IMR-90 (cell line): ENCODE measurements at regions not wholly inside any gene's neighbourhood (a gene's known extent, or its start where the extent isn't known, plus 50 kb on each side); places are given as distances from the start of the nearest gene placed in this dataset.

Experiments used
- ATAC-seq: fragments of 200-7000 bp; cut with Tn5 transposase; 2 replicates; pipeline ENCODE4 v1.9.1; 2020; ENCODE audit warnings: low read depth, mild to moderate bottlenecking, moderate library complexity
- BruUV-seq: library from RNA; stranded (reverse); fragments of 400-500 nt; replicated peaks from 2 replicates; lab custom pipeline; 2021; lab: Mats Ljungman, UMichigan
- CTCF ChIA-PET: fragments of 300-600 bp; formaldehyde crosslinking; extraction: SDS; loops from one replicate; lab custom pipeline; 2021; ENCODE audit warnings: antibody characterized with exemption; lab: Yijun Ruan, JAX
- POLR2A ChIA-PET: fragments of 300-600 bp; sonication (Branson Sonifier 250); formaldehyde crosslinking; loops from one replicate; lab custom pipeline; 2022; ENCODE audit warnings: antibody characterized with exemption; ENCODE audit not compliant: unreplicated experiment; lab: Charles Lee
- DNase-seq: peaks from one replicate; pipeline ENCODE4 v3.0.0; 2013
- H2AFZ ChIP-seq: replicated peaks from 2 replicates; pipeline ENCODE3; 2013; ENCODE audit warnings: low read length, mild to moderate bottlenecking; ENCODE audit not compliant: poor library complexity
- H2AK5ac ChIP-seq: 2 replicates; pipeline ENCODE4 v1.6.1; 2013; ENCODE audit warnings: low read depth, low read length, inconsistent platforms
- H2AK9ac ChIP-seq: replicated peaks from 2 replicates; pipeline ENCODE3; 2013; ENCODE audit warnings: mild to moderate bottlenecking, low read depth, low read length, moderate library complexity; ENCODE audit not compliant: poor library complexity
- H2BK120ac ChIP-seq: 2 replicates; pipeline ENCODE4 v1.6.1; 2013; ENCODE audit warnings: low read depth, low read length, inconsistent platforms
- H2BK15ac ChIP-seq: 3 replicates; pipeline ENCODE4 v1.6.1; 2013; ENCODE audit warnings: low read depth, low read length, inconsistent platforms
- H2BK20ac ChIP-seq: 2 replicates; pipeline ENCODE4 v1.6.1; 2013; ENCODE audit warnings: low read depth, mild to moderate bottlenecking, inconsistent platforms, low read length, moderate library complexity
- H2BK5ac ChIP-seq: 2 replicates; pipeline ENCODE4 v1.6.1; 2013; ENCODE audit warnings: mild to moderate bottlenecking, low read depth, low read length, inconsistent platforms; ENCODE audit not compliant: poor library complexity, severe bottlenecking
- H3K14ac ChIP-seq: replicated peaks from 2 replicates; pipeline ENCODE4 v1.6.1; 2013; ENCODE audit warnings: low read depth, low read length, inconsistent platforms
- H3K18ac ChIP-seq: 2 replicates; pipeline ENCODE4 v1.6.1; 2013; ENCODE audit warnings: low read depth, low read length, control low read depth
- H3K23ac ChIP-seq: 2 replicates; pipeline ENCODE4 v1.6.1; 2013; ENCODE audit warnings: low read depth, low read length, inconsistent platforms
- H3K27ac ChIP-seq: 2 replicates; pipeline ENCODE4 v1.5.1; 2013; ENCODE audit warnings: mild to moderate bottlenecking, control low read depth, low read length; ENCODE audit not compliant: insufficient read depth
- H3K27me3 ChIP-seq: 2 replicates; pipeline ENCODE4 v1.6.1; 2013; ENCODE audit warnings: low read length; ENCODE audit not compliant: control insufficient read depth, insufficient read depth
- H3K36me3 ChIP-seq: 2 replicates; pipeline ENCODE4 v1.6.1; 2013; ENCODE audit warnings: low read length, mixed read lengths; ENCODE audit not compliant: control insufficient read depth, insufficient read depth
- H3K4ac ChIP-seq: 2 replicates; pipeline ENCODE4 v1.6.1; 2013; ENCODE audit warnings: low read depth, low read length, inconsistent platforms
- H3K4me1 ChIP-seq: 2 replicates; pipeline ENCODE4 v1.6.1; 2013; ENCODE audit warnings: low read length, mixed read lengths; ENCODE audit not compliant: control insufficient read depth, insufficient read depth
- H3K4me2 ChIP-seq: 2 replicates; pipeline ENCODE4 v1.6.1; 2013; ENCODE audit warnings: low read depth, mild to moderate bottlenecking, control low read depth, low read length, moderate library complexity
- H3K4me3 ChIP-seq: 2 replicates; pipeline ENCODE4 v1.5.1; 2013; ENCODE audit warnings: low read depth, mild to moderate bottlenecking, control low read depth, low read length, moderate library complexity; ENCODE audit not compliant: insufficient read depth
- H3K56ac ChIP-seq: 2 replicates; pipeline ENCODE4 v1.6.1; 2013; ENCODE audit warnings: low read length, inconsistent platforms; ENCODE audit not compliant: insufficient read depth; ENCODE audit errors: extremely low read depth
- H3K79me1 ChIP-seq, 2 experiments: 2 replicates each; pipeline ENCODE4 v1.6.1; 2013; ENCODE audit warnings: low read length in 2 of 2, inconsistent platforms in 1 of 2, low read depth in 1 of 2
- H3K9ac ChIP-seq: 2 replicates; pipeline ENCODE4 v1.6.1; 2013; ENCODE audit warnings: low read depth, low read length, control low read depth
- H3K9me1 ChIP-seq: 2 replicates; pipeline ENCODE4 v1.6.1; 2013; ENCODE audit warnings: low read length, inconsistent platforms; ENCODE audit not compliant: insufficient read depth
- H3K9me3 ChIP-seq: 2 replicates; pipeline ENCODE4 v1.6.1; 2013; ENCODE audit warnings: low read length; ENCODE audit not compliant: control insufficient read depth, insufficient read depth
- H4K20me1 ChIP-seq: 2 replicates; pipeline ENCODE4 v1.6.1; 2013; ENCODE audit warnings: low read length, inconsistent platforms; ENCODE audit not compliant: insufficient read depth
- H4K5ac ChIP-seq: 2 replicates; pipeline ENCODE4 v1.6.1; 2013; ENCODE audit warnings: mild to moderate bottlenecking, low read depth, low read length, control low read depth
- H4K8ac ChIP-seq, 2 experiments: 2 replicates each; pipeline ENCODE4 v1.6.1; 2013; ENCODE audit warnings: low read depth in 2 of 2, low read length in 2 of 2, control low read depth in 1 of 2, inconsistent platforms in 1 of 2
- H4K91ac ChIP-seq: 2 replicates; pipeline ENCODE4 v1.6.1; 2013; ENCODE audit warnings: low read depth, low read length, inconsistent platforms; ENCODE audit not compliant: insufficient read depth
- CHD1 ChIP-seq: IDR thresholded peaks from 2 replicates; pipeline ENCODE4 v1.6.1; 2012; ENCODE audit warnings: low read depth, low read length, improper control_type of control experiment
- CTCF ChIP-seq: conservative IDR thresholded peaks from 2 replicates; pipeline ENCODE4 v1.5.1; 2012; ENCODE audit warnings: mild to moderate bottlenecking, low read depth, low read length, improper control_type of control experiment
- ELK1 ChIP-seq: fragments of 150-350 bp; IDR thresholded peaks from 2 replicates; pipeline ENCODE4 v1.6.1; 2016; ENCODE audit warnings: low read depth, mild to moderate bottlenecking, low read length, moderate library complexity, borderline replicate concordance
- FOS ChIP-seq: fragments of 150-350 bp; IDR thresholded peaks from 2 replicates; pipeline ENCODE4 v1.6.1; 2016; ENCODE audit warnings: low read depth, low read length
- MAFK ChIP-seq: IDR thresholded peaks from 2 replicates; pipeline ENCODE4 v1.6.1; 2012; ENCODE audit warnings: low read depth, low read length, improper control_type of control experiment
- MAZ ChIP-seq: IDR thresholded peaks from 2 replicates; pipeline ENCODE4 v1.6.1; 2012; ENCODE audit warnings: low read depth, mild to moderate bottlenecking, low read length, improper control_type of control experiment, moderate library complexity, borderline replicate concordance
- MXI1 ChIP-seq: IDR thresholded peaks from 2 replicates; pipeline ENCODE4 v1.6.1; 2012; ENCODE audit warnings: low read depth, mild to moderate bottlenecking, low read length, moderate library complexity, borderline replicate concordance
- RFX5 ChIP-seq: IDR thresholded peaks from 2 replicates; pipeline ENCODE4 v1.8.0; 2012; ENCODE audit warnings: low read depth, mild to moderate bottlenecking, low read length, moderate library complexity
- SMC3 ChIP-seq: fragments of 150-350 bp; IDR thresholded peaks from 2 replicates; pipeline ENCODE4 v1.6.1; 2016; ENCODE audit warnings: low read depth, mild to moderate bottlenecking, antibody characterized with exemption, low read length, moderate library complexity
- USF2 ChIP-seq: fragments of 150-350 bp; IDR thresholded peaks from 2 replicates; pipeline ENCODE4 v1.6.1; 2017; ENCODE audit warnings: mild to moderate bottlenecking, antibody characterized with exemption, low read length, low read depth
- dilution Hi-C: fragments of 300-500 bp; cut with HindIII; formaldehyde crosslinking; loops from one replicate; pipeline ENCODE4 v1.14.3; 2018; ENCODE audit warnings: low sequenced_read_pairs; ENCODE audit not compliant: unreplicated experiment
- in situ Hi-C: fragments of 300-500 bp; cut with MboI; formaldehyde crosslinking; loops from 3 replicates; pipeline ENCODE4 v1.14.3; 2019; ENCODE audit warnings: low sequenced_read_pairs, inconsistent platforms, mixed read lengths
- intact Hi-C: fragments of 100-400 bp; cut with micrococcal nuclease; formaldehyde crosslinking; loops from 2 replicates; pipeline ENCODE4 v1.10.0; 2022

- Histone ChIP-seq H3K56ac (no peak overlapping the region), H3K14ac (no peak overlapping the region), H3K23ac (no peak overlapping the region), H3K18ac (no peak overlapping the region), H3K4me2 (no peak overlapping the region), H3K4me1 (no peaks in the 10 kb centered on the region), H3K9me1 (no peaks in the 10 kb centered on the region), H2AFZ (no peak overlapping the region), H3K27me3 (no peaks in the 10 kb centered on the region), H3K4ac (no peak overlapping the region), H2BK20ac (no peak overlapping the region), H4K20me1 (no peaks in the 10 kb centered on the region), H2AK9ac (no peak overlapping the region), H2BK15ac (no peak overlapping the region), H3K79me1 (no peaks in the 10 kb centered on the region), H2BK5ac (no peak overlapping the region), H3K27ac (no peak overlapping the region), H3K4me3 (no peak overlapping the region), H3K9ac (no peak overlapping the region), H3K9me3 (no peaks in the 10 kb centered on the region), H4K91ac (no peak overlapping the region), H3K36me3 (no peaks in the 10 kb centered on the region), H4K5ac (no peak overlapping the region), H4K8ac (no peak overlapping the region), H2BK120ac (no peak overlapping the region), H2AK5ac (no peak overlapping the region)
- DNase-seq, result no peak
- POLR2A ChIA-PET, result no interaction called here
- BruUV-seq, result no TSS peak
- in situ Hi-C loops (no loop called here), intact Hi-C loops (no loop called here), dilution Hi-C loops (no loop called here)
- CTCF ChIA-PET, result no interaction called here
- no peak for ATAC-seq
- TF ChIP-seq MAZ (no peak), SMC3 (no peak), USF2 (no peak), RFX5 (no peak), FOS (no peak), CHD1 (no peak), CTCF (no peak), MXI1 (no peak), MAFK (no peak), ELK1 (no peak)
These were observed 145.2 kb upstream of the CDH12 start for GRCh38 chr5:22998362-22998761.
